DND-41 (cell line): ENCODE measurements at regions not wholly inside any gene's neighbourhood (a gene's known extent, or its start where the extent isn't known, plus 50 kb on each side); places are given as distances from the start of the nearest gene placed in this dataset.

ENCODE experiments used
- ATAC-seq: fragments of 200-7000 bp; cut with Tn5 transposase; 3 replicates; pipeline ENCODE4 v1.9.1; 2021; ENCODE audit warnings: low read depth; ENCODE audit not compliant: insufficient read depth
- DNase-seq: peaks from one replicate; pipeline ENCODE4 v3.0.0-alpha.2; 2020
- H2AFZ ChIP-seq: 2 replicates; pipeline ENCODE4 v1.6.0; 2012; ENCODE audit warnings: low read depth, low read length
- H3K27ac ChIP-seq: 2 replicates; pipeline ENCODE4 v1.5.1; 2012; ENCODE audit warnings: low read length, inconsistent platforms
- H3K27me3 ChIP-seq: fragments of 200-600 bp; sonication (generic); 2 replicates; pipeline ENCODE4 v1.6.0; 2012; ENCODE audit warnings: low read length, mild to moderate bottlenecking, inconsistent platforms; ENCODE audit not compliant: insufficient read depth, poor library complexity
- H3K36me3 ChIP-seq: 2 replicates; pipeline ENCODE4 v1.5.1; 2012; ENCODE audit warnings: low read length, inconsistent platforms; ENCODE audit not compliant: insufficient read depth
- H3K4me1 ChIP-seq: 2 replicates; pipeline ENCODE4 v1.5.1; 2012; ENCODE audit warnings: mild to moderate bottlenecking, low read length; ENCODE audit not compliant: insufficient read depth
- H3K4me2 ChIP-seq: 2 replicates; pipeline ENCODE4 v1.6.0; 2012; ENCODE audit warnings: mild to moderate bottlenecking, moderate library complexity, low read length, inconsistent platforms; ENCODE audit not compliant: insufficient read depth
- H3K4me3 ChIP-seq, 2 experiments: fragments of 200-600 bp in 1 of 2; shearing (Covaris generic) in 1 of 2; 2 replicates each; pipeline ENCODE4 v1.5.1; 2012 to 2016; ENCODE audit warnings: inconsistent platforms in 2 of 2, low read length in 2 of 2, mild to moderate bottlenecking in 2 of 2, low read depth in 1 of 2, moderate library complexity in 1 of 2
- H3K79me2 ChIP-seq: 2 replicates; pipeline ENCODE4 v1.6.0; 2012; ENCODE audit warnings: low read length, inconsistent platforms; ENCODE audit not compliant: insufficient read depth
- H3K9ac ChIP-seq: 2 replicates; pipeline ENCODE4 v1.6.0; 2012; ENCODE audit warnings: low read depth, mild to moderate bottlenecking, inconsistent platforms, low read length, moderate library complexity
- H3K9me3 ChIP-seq: 2 replicates; pipeline ENCODE4 v1.5.1; 2012; ENCODE audit warnings: low read length, moderate library complexity, mild to moderate bottlenecking, inconsistent platforms; ENCODE audit not compliant: insufficient read depth, severe bottlenecking
- H4K20me1 ChIP-seq: 2 replicates; pipeline ENCODE4 v1.6.0; 2012; ENCODE audit warnings: low read length; ENCODE audit not compliant: insufficient read depth
- CTCF ChIP-seq: IDR thresholded peaks from 2 replicates; pipeline ENCODE4 v1.5.1; 2012; ENCODE audit warnings: borderline replicate concordance, low read length, moderate library complexity, mild to moderate bottlenecking; ENCODE audit not compliant: poor library complexity, severe bottlenecking; ENCODE audit errors: extremely low read depth
- EZH2 ChIP-seq: IDR thresholded peaks from 3 replicates; pipeline ENCODE4 v1.6.1; 2012; ENCODE audit warnings: borderline replicate concordance, low read depth, mild to moderate bottlenecking, moderate library complexity, low read length, inconsistent platforms; ENCODE audit not compliant: severe bottlenecking

- no peak overlapping the region for H2AFZ ChIP-seq
- H3K36me3 ChIP-seq: no peaks in the 10 kb centered on the region
- ATAC-seq (no peak), DNase-seq (no peak)
- no peak overlapping the region for H3K4me3 ChIP-seq
- no peaks in the 10 kb centered on the region for H3K9me3 ChIP-seq
- H4K20me1 ChIP-seq: no peaks in the 10 kb centered on the region
- no peak overlapping the region for H3K9ac ChIP-seq
- no peaks in the 10 kb centered on the region for H3K79me2 ChIP-seq
- H3K27me3 ChIP-seq: no peaks in the 10 kb centered on the region
- no peak overlapping the region for H3K4me2 ChIP-seq
- no peak for TF ChIP-seq CTCF
- H3K27ac ChIP-seq: no peak overlapping the region
- H3K4me1 ChIP-seq: no peaks in the 10 kb centered on the region
Observed at GRCh38 chr12:107525063-107525718, 160.4 kb upstream of the PWP1 start.

- TF ChIP-seq CTCF (no peak), EZH2 (no peak)
- Histone ChIP-seq H3K4me2 (no peak overlapping the region), H3K36me3 (no peaks in the 10 kb centered on the region), H4K20me1 (no peaks in the 10 kb centered on the region), H3K4me1 (no peaks in the 10 kb centered on the region), H3K27ac (no peak overlapping the region), H3K9ac (no peak overlapping the region), H3K4me3 (no peak overlapping the region), H3K27me3 (no peaks in the 10 kb centered on the region), H3K79me2 (no peaks in the 10 kb centered on the region), H3K9me3 (no peaks in the 10 kb centered on the region), H2AFZ (no peak overlapping the region)
- ATAC-seq (no peak), DNase-seq (no peak)
Observed at GRCh38 chr12:107525719-107526554, 159.7 kb upstream of the PWP1 start.

GRCh38 chr12:107526555-107527180 is 158.9 kb upstream of the PWP1 start:
- no peaks in the 10 kb centered on the region for H3K36me3 ChIP-seq
- H3K4me3 ChIP-seq: no peak overlapping the region
- no peaks in the 10 kb centered on the region for H3K79me2 ChIP-seq
- H2AFZ ChIP-seq: no peak overlapping the region
- H4K20me1 ChIP-seq: no peaks in the 10 kb centered on the region
- DNase-seq: no peak
- H3K9me3 ChIP-seq: no peaks in the 10 kb centered on the region
- no peak for TF ChIP-seq CTCF
- no peak for TF ChIP-seq EZH2
- no peak overlapping the region for H3K27ac ChIP-seq
- no peak overlapping the region for H3K9ac ChIP-seq
- ATAC-seq: no peak
- H3K4me2 ChIP-seq: no peak overlapping the region
- H3K4me1 ChIP-seq: no peaks in the 10 kb centered on the region
- H3K27me3 ChIP-seq: no peaks in the 10 kb centered on the region
